Right cardiac atrium (tissue), 5 donors: ENCODE measurements at regions not wholly inside any gene's neighbourhood (a gene's known extent, or its start where the extent isn't known, plus 50 kb on each side); places are given as distances from the start of the nearest gene placed in this dataset.

Source experiments
- ATAC-seq, 2 donors: fragments of 200-7000 bp; cut with Tn5 transposase; one replicate each; pipeline versions ENCODE4 v1.8.0 to v1.9.1; 2020; ENCODE audit warnings: moderate library complexity in 2 of 2, mild to moderate bottlenecking in 1 of 2
- DNase-seq, 3 donors: peaks; one replicate each; pipeline ENCODE4 v3.0.0-alpha.2; 2020
- H3K27ac ChIP-seq: one replicate; pipeline ENCODE4 v1.5.1; 2013; ENCODE audit warnings: mild to moderate bottlenecking, low read length, control low read depth, moderate library complexity
- H3K27me3 ChIP-seq: one replicate; pipeline ENCODE4 v1.6.1; 2013; ENCODE audit not compliant: control insufficient read depth, insufficient read depth
- H3K4me1 ChIP-seq: one replicate; pipeline ENCODE4 v1.6.1; 2013; ENCODE audit warnings: low read length; ENCODE audit not compliant: control insufficient read depth, insufficient read depth
- H3K4me3 ChIP-seq: one replicate; pipeline ENCODE4 v1.5.1; 2013; ENCODE audit warnings: low read length, control low read depth
- H3K9me3 ChIP-seq: one replicate; pipeline ENCODE4 v1.6.1; 2013; ENCODE audit warnings: low read length; ENCODE audit not compliant: control insufficient read depth
- WGBS: extraction: QIAGEN DNeasy Blood & Tissue Kit; methylation state at CpG from one replicate; pipeline ENCODE4 v1.1.7; 2013; 5-methylcytosine and 5-hydroxymethylcytosine counted together
- intact Hi-C, 4 donors: fragments of 100-400 bp; cut with DNase I; formaldehyde crosslinking; loops; one replicate each; pipeline versions ENCODE4 v1.11.0 to v1.14.0; 2022 to 2023
- donor health status: healthy with polysubstance abuse.
- donor health status: DM: no; HTN: yes; CAD: no.
- donor health status: DM: no; HTN: no; CAD: no.
- donor health status: DM: no; HTN: yes; CAD: no; lungs with severe emphysema.
- donor health status: DM: yes; HTN: yes; CAD: no.

- intact Hi-C loops = no loop called here
- Histone ChIP-seq H3K4me1 (no peaks in the 10 kb centered on the region), H3K27ac (peak overlapping the region; percentile 31), H3K4me3 (no peak overlapping the region), H3K27me3 (no peaks in the 10 kb centered on the region), H3K9me3 (no peaks in the 10 kb centered on the region)
- WGBS = 77% methylated on average over 2 of the region's 2 CpGs
- ATAC-seq (no peak), DNase-seq (no peak)
These were observed 99.2 kb upstream of the C1QTNF9B start for GRCh38 chr13:23996456-23996855.

GRCh38 chr13:23999424-23999823 is 102.1 kb upstream of the C1QTNF9B start:
- intact Hi-C loops = no loop called here
- H3K27me3 ChIP-seq = no peaks in the 10 kb centered on the region

GRCh38 chr13:24002206-24002815 is 105.0 kb upstream of the C1QTNF9B start:
- no peak overlapping the region for H3K27ac ChIP-seq
- no peak for ATAC-seq
- no peak for DNase-seq
- H3K4me3 ChIP-seq = no peak overlapping the region
- no peaks in the 10 kb centered on the region for H3K27me3 ChIP-seq
- H3K9me3 ChIP-seq = no peaks in the 10 kb centered on the region
- intact Hi-C loops = no loop called here
- 94% methylated on average over 16 of the region's 16 CpGs for WGBS
- H3K4me1 ChIP-seq = no peaks in the 10 kb centered on the region

More at GRCh38 chr13:23999424-23999823, 102.1 kb upstream of the C1QTNF9B start:
- no peak overlapping the region for H3K27ac ChIP-seq
- no peak for DNase-seq
- no peak for ATAC-seq
- no peaks in the 10 kb centered on the region for H3K4me1 ChIP-seq
- no peaks in the 10 kb centered on the region for H3K9me3 ChIP-seq
- no peak overlapping the region for H3K4me3 ChIP-seq

- intact Hi-C loops = no loop called here
- H3K27ac ChIP-seq = no peak overlapping the region
- 88% methylated on average over 12 of the region's 12 CpGs for WGBS
- H3K9me3 ChIP-seq = no peaks in the 10 kb centered on the region
- DNase-seq (no peak), ATAC-seq (no peak)
- no peaks in the 10 kb centered on the region for H3K27me3 ChIP-seq
- H3K4me1 ChIP-seq = no peaks in the 10 kb centered on the region
- H3K4me3 ChIP-seq = no peak overlapping the region
These were observed 107.0 kb upstream of the C1QTNF9B start for GRCh38 chr13:24004142-24004899.

GRCh38 chr13:24004971-24005370 is 107.7 kb upstream of the C1QTNF9B start:
- ATAC-seq = no peak
- intact Hi-C loops = no loop called here

GRCh38 chr13:24005755-24006281 is 108.5 kb upstream of the C1QTNF9B start:
- Histone ChIP-seq H3K27ac (no peak overlapping the region), H3K4me1 (no peaks in the 10 kb centered on the region), H3K9me3 (no peaks in the 10 kb centered on the region), H3K4me3 (no peak overlapping the region), H3K27me3 (no peaks in the 10 kb centered on the region)
- WGBS = 70% methylated on average over 4 of the region's 4 CpGs
- ATAC-seq = no peak
- no peak for DNase-seq
- intact Hi-C loops = no loop called here

More at GRCh38 chr13:24004971-24005370, 107.7 kb upstream of the C1QTNF9B start:
- Histone ChIP-seq H3K4me3 (no peak overlapping the region), H3K9me3 (no peaks in the 10 kb centered on the region), H3K27ac (no peak overlapping the region), H3K4me1 (no peaks in the 10 kb centered on the region), H3K27me3 (no peaks in the 10 kb centered on the region)
- 66% methylated on average over 3 of the region's 3 CpGs for WGBS
- DNase-seq = no peak

- Histone ChIP-seq H3K4me3 (no peak overlapping the region), H3K9me3 (no peaks in the 10 kb centered on the region), H3K27me3 (no peaks in the 10 kb centered on the region), H3K27ac (no peak overlapping the region), H3K4me1 (no peaks in the 10 kb centered on the region)
- peak in 1 of 2 donors; percentile 25 for ATAC-seq
- no peak for DNase-seq
- intact Hi-C loops = no loop called here
- 83% methylated on average over 17 of the region's 17 CpGs for WGBS
These were observed 109.4 kb upstream of the C1QTNF9B start for GRCh38 chr13:24006520-24007248.

GRCh38 chr13:24007979-24008620 is 110.8 kb upstream of the C1QTNF9B start:
- intact Hi-C loops = no loop called here
- H3K4me1 ChIP-seq = no peaks in the 10 kb centered on the region
- H3K27ac ChIP-seq = no peak overlapping the region
- ATAC-seq (no peak), DNase-seq (no peak)
- 94% methylated on average over 9 of the region's 9 CpGs for WGBS
- no peaks in the 10 kb centered on the region for H3K9me3 ChIP-seq
- H3K27me3 ChIP-seq = no peaks in the 10 kb centered on the region
- no peak overlapping the region for H3K4me3 ChIP-seq

- no peak overlapping the region for H3K4me3 ChIP-seq
- no peak for ATAC-seq
- no peaks in the 10 kb centered on the region for H3K4me1 ChIP-seq
- no peaks in the 10 kb centered on the region for H3K27me3 ChIP-seq
- no peak for DNase-seq
- WGBS = 91% methylated on average over 3 of the region's 3 CpGs
- intact Hi-C loops = no loop called here
- no peaks in the 10 kb centered on the region for H3K9me3 ChIP-seq
- H3K27ac ChIP-seq = no peak overlapping the region
These were observed 111.4 kb upstream of the C1QTNF9B start for GRCh38 chr13:24008679-24009078.

GRCh38 chr13:24011266-24011665 is 114.0 kb upstream of the C1QTNF9B start:
- DNase-seq = no peak
- Histone ChIP-seq H3K27ac (no peak overlapping the region), H3K9me3 (no peaks in the 10 kb centered on the region), H3K27me3 (no peaks in the 10 kb centered on the region), H3K4me3 (no peak overlapping the region), H3K4me1 (no peaks in the 10 kb centered on the region)
- 91% methylated on average over 7 of the region's 7 CpGs for WGBS
- ATAC-seq = no peak
- intact Hi-C loops = loop anchor here in 1 of 4 donors (10.0 kb wide), 1 partner anchor 86 kb away; no protein-coding TSS in a partner anchor
